ENCODE measurements at regions not wholly inside any gene's neighbourhood (a gene's known extent, or its start where the extent isn't known, plus 50 kb on each side); places are given as distances from the start of the nearest gene placed in this dataset.

GRCh38 chr15:36008719-36009118, 462.8 kb upstream of the DPH6 start:
- TF ChIP-seq, protein P1, sequence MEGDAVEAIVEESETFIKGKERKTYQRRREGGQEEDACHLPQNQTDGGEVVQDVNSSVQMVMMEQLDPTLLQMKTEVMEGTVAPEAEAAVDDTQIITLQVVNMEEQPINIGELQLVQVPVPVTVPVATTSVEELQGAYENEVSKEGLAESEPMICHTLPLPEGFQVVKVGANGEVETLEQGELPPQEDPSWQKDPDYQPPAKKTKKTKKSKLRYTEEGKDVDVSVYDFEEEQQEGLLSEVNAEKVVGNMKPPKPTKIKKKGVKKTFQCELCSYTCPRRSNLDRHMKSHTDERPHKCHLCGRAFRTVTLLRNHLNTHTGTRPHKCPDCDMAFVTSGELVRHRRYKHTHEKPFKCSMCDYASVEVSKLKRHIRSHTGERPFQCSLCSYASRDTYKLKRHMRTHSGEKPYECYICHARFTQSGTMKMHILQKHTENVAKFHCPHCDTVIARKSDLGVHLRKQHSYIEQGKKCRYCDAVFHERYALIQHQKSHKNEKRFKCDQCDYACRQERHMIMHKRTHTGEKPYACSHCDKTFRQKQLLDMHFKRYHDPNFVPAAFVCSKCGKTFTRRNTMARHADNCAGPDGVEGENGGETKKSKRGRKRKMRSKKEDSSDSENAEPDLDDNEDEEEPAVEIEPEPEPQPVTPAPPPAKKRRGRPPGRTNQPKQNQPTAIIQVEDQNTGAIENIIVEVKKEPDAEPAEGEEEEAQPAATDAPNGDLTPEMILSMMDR (IDR thresholded peaks at IDR 0.05), result no peak
- TF ChIP-seq POLR2A (IDR thresholded peaks at IDR 0.05), result no peak

All from vagina (tissue), 2 donors.